ENCODE measurements at regions not wholly inside any gene's neighbourhood (a gene's known extent, or its start where the extent isn't known, plus 50 kb on each side); places are given as distances from the start of the nearest gene placed in this dataset.
"Not testable (repeated sequence)": the region's sequence is repeated elsewhere in the genome, so short reads cannot be mapped to it uniquely, and the experiment has no call there.

- no peak for DNase-seq
Observed at GRCh38 chr22:22346401-22347107, 102.0 kb downstream of the VPREB1 start.

GRCh38 chr22:22348127-22348814 lies 103.7 kb downstream of the VPREB1 start:
- DNase-seq, result no peak

GRCh38 chr22:22348815-22349454 lies 104.3 kb downstream of the VPREB1 start:
- DNase-seq, result no peak

DNA sequence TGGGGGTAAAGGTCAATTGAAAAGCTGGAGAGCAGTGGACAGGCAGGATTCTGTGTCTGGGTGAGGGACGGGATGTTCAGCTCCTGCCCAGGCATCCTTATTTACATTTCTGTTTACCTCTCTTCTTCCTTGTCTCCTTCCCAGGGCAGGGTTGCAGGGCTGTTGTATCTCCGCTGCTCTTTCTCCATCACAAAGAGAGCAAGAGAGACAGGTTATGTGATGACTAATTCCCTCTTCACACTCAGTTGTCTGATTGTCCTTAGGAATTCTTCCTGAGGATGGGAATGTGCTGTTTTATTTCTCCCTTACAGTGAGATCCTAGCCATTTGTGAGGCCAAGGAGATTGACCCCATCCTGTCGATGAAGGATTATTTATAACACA lies 104.9 kb downstream of the VPREB1 start:
- DNase-seq, result no peak

- DNase-seq, result no peak
Observed at GRCh38 chr22:22351366-22351765, 106.8 kb downstream of the VPREB1 start.

DNA sequence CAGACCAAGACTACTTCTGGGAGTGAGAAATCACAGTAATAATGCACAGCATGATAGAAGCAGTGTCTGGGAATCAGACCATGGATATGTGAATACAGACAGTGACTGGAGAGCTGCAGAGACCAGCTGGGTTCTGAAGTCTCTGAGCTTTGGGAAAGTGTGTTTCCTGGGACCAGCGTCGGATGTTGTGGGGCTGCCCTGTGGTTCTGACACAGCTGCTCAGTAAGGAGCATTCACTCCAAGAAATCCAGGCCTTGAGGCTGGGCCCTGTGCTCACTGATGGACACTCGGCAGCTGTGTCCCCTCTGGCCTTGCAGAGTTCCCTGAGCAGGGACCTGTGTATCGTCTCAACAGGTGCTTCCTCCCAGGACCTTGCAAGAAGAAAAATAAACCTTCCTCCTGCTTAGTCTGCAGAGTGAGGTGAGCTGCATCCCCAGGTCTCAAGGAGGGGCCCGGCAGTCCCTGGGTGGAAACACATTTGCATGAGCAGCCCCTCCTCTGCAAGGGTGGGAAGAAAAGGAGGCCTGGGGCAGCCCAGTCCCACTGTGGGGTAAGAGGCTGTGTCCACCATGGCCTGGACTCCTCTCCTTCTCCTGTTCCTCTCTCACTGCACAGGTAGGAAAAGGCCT lies 107.9 kb downstream of the VPREB1 start:
- no peak for DNase-seq

DNA sequence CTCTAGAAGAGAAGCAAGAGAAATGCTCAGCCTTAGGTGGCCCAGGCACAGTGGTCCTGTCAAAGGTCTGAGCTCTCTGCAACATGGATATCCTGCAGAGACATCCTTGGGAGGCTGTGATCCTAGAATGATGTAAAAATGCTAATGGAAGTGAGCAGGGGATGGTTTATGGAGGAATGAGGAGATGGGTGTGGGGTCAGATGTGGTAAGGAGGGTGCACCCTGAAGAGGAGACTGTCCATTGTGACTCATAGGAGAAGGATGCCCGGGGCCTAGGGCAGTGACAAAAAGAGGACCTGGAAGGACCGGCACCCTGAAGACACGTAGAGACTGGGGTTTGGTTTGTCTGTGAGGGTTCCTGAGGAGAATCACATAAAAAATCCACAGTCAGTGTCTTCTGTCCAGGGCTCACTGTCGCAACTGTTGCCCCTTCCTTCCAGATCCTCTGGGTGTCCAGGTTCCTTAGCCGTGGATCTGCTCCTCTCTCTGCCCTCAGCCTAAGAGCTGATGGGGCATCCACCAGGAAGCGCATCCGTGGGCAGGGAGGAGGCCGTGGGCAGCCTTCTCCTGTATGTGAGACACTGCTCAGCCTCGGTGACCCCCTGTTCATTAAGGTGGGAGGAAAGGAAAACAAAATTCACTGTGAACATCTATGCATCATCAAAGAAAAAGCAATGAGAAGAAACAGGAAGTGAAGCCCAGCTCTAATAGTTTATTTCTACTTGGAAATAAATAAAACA lies 110.7 kb downstream of the VPREB1 start:
- no peak for DNase-seq

DNA sequence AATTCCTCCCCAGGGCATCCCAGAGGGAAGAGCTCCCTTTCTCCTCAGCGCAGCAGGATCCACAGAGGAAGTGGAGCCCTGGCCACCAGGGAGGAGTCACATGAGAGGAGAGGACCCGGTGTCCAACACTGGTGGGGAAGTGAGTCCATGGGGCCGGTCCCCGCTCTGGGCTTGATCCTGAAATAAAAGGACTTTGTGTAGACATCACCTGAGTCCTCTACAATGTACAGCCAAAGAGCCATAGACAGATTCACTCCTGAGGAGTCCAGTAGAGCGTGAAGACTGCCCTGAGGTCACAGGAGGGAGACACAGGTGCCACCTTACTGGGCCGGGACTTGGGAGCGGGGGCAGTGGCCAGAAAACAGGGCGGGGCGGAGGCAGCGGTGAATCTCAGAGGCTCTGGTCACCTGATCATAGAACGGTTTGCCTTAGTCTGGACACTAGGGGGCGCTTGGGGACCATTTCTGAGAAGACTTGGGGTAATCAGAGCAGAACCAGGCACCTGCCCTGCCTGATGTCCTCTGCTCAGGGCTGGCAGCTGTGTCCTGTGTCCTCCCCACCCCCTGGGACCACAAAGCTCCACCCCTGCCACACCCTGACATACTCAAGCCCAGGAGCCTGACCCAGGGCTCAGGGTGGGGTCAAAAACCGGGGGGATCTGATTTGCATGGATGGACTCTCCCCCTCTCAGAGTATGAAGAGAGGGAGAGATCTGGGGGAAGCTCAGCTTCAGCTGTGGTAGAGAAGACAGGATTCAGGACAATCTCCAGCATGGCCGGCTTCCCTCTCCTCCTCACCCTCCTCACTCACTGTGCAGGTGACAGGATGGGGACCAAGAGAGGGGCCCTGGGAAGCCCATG lies 112.7 kb downstream of the VPREB1 start:
- DNase-seq, result peak; percentile 26 to 56 (median 40)

DNA sequence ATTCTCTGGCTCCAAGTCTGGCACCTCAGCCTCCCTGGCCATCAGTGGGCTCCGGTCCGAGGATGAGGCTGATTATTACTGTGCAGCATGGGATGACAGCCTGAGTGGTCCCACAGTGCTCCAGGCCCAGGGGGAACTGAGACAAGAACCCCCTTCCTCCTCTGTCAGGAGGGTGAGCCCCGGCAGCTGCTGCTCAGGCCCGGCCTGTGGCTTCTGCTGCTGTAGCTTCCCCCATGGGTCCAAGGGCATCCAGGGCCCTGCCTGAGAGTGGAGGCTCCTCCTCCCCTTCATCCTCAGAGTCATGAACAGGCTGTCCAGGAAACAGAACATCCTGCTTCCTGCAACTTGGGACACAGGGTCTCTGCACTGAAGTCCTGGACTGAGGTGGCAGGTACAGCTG lies 113.6 kb downstream of the VPREB1 start:
- DNase-seq, result no peak

DNA sequence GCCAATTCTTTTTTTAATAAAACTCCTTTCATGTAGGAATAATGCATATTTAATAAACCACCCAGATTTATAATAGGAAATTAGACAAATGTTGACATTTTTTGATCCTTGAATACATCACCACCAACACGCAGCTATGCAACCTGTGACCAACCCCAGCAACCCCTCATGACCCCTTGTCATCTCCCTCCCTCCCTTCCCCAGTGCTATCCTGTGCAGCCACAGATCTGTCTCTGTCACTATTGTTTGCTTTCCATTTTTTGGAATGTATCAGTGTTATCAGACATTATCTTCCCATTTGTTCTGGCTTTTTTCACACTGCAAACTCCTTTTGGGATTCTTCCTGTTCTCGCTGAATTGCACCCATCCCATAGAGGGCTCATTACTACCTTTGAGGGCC lies 114.1 kb downstream of the VPREB1 start:
- no peak for DNase-seq

DNA sequence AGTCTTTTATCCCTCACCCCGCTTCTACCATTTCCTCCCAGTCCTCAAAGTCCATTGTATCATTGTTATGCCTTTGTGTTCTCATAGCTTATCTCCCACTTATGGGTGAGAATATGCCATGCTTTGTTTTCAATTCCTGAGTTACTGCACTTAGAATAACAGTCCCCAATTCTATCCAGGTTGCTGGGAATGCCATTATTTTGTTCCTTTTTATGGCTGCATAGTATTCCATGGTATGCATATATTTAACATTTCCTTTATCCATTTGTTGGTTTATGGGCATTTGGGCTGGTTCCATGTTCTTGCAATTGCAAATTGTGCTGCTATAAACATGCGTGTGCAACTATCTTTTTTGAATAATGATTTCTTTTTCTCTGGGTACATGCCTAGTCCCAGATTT lies 114.9 kb downstream of the VPREB1 start:
- DNase-seq, result no peak

DNA sequence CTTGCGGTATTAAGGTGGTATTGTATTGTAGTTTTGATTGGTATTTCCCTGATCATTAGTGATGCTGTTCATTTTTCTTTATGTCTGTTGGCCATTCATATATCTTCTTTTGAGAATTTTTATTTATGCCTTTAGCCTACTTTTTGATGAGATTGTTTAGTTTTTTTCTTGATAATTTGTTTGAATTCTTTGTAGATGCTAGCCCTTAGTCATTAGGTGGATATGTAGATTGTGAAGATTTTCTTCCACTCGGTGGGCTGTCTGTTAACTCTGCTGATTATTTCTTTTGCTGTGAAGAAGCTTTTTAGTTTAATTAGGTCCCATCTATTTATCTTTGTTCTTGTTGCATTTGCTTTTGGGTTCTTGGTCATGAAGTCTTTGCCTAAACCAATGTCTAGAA lies 115.4 kb downstream of the VPREB1 start:
- DNase-seq, result no peak

DNA sequence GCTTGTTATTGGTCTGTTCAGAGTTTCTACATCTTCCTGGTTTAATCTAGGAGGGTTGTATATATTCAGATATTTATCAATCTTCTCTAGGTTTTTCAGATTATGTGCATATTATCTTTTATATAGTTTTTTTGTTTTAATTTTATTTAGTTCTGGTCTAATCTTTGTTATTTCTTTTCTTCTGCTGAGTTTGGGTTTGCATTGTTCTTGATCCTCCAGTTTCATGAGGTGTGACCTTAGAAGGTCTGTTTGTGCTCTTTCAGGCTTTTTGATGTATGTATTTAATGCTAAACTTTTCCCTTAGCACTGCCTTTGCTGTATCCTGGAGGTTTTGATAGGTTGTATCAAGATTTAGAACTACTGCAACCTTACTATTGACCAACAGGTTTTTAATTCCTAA lies 117.7 kb downstream of the VPREB1 start:
- DNase-seq, result no peak

DNA sequence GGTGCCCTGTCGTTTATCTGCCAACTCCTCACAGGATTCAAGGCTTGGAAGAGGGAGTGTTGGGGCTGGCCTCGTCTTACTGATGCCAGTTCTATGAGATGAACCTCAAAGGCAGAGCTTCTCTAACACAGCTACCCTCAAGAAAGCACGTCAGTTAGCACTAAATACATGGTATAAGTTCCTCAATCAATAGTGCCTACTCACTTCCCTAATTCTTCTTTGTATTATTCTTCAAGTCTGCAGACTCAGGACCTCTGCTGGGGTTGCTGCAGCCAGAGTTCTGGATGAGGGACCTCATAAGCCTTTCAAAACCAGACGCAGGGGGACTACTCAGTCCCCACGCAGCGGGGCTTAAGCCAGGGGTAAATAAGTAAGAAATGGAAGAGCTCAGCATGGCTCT lies 118.3 kb downstream of the VPREB1 start:
- no peak for DNase-seq

GRCh38 chr22:22364207-22364606 lies 119.6 kb downstream of the VPREB1 start:
- DNase-seq, result no peak

DNA sequence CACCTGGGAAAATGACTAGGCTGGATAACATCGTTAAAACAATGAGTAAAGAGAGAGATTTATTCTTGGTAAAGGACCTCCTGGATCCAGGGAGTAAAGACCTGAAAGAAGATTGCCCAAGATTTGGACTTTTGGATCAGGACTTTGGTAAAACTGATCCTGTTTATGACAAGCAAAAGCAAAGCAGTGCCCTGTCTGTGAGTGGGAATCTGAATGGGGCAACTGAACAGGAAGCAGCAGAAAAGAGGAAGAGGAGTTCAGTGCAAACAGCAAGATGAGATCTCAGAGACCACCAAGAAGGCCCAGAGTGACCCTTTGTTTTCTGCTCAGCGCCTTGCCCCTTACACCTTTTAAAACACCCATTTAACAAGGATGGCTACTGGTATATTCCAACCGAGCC lies 122.0 kb downstream of the VPREB1 start:
- no peak for DNase-seq

- DNase-seq, result no peak
Observed at GRCh38 chr22:22368516-22368915, 123.9 kb downstream of the VPREB1 start.

- DNase-seq, result not testable (repeated sequence)
Observed at GRCh38 chr22:22369219-22369963, 124.8 kb downstream of the VPREB1 start.

GRCh38 chr22:22369964-22370270 lies 125.3 kb downstream of the VPREB1 start:
- DNase-seq, result no peak

GRCh38 chr22:22371031-22371541 lies 126.5 kb downstream of the VPREB1 start:
- no peak for DNase-seq

- DNase-seq, result no peak
Observed at GRCh38 chr22:22372086-22372485, 127.5 kb downstream of the VPREB1 start.
